Glutamatergic neuron (in vitro differentiated cells): ENCODE measurements at regions not wholly inside any gene's neighbourhood (a gene's known extent, or its start where the extent isn't known, plus 50 kb on each side); places are given as distances from the start of the nearest gene placed in this dataset.

Experiments
- DNase-seq: peaks from one replicate; pipeline ENCODE4 v3.0.0; 2022
- H3K27ac Mint-ChIP-seq: one replicate; pipeline ENCODE4 v1.8.0; 2020; ENCODE audit warnings: mild to moderate bottlenecking, mixed read lengths, inconsistent platforms; ENCODE audit not compliant: unreplicated experiment
- H3K27me3 Mint-ChIP-seq: one replicate; pipeline ENCODE4 v1.8.0; 2020; ENCODE audit warnings: mild to moderate bottlenecking, moderate library complexity, mixed read lengths, inconsistent platforms; ENCODE audit not compliant: unreplicated experiment
- H3K36me3 Mint-ChIP-seq: one replicate; pipeline ENCODE4 v1.8.0; 2020; ENCODE audit warnings: mild to moderate bottlenecking, mixed read lengths, inconsistent platforms; ENCODE audit not compliant: unreplicated experiment
- H3K4me1 Mint-ChIP-seq: one replicate; pipeline ENCODE4 v1.8.0; 2020; ENCODE audit warnings: mild to moderate bottlenecking, low read depth, mixed read lengths, inconsistent platforms; ENCODE audit not compliant: unreplicated experiment
- H3K4me3 Mint-ChIP-seq: one replicate; pipeline ENCODE4 v1.8.0; 2020; ENCODE audit warnings: mild to moderate bottlenecking, mixed read lengths, inconsistent platforms; ENCODE audit not compliant: unreplicated experiment
- H3K9me3 Mint-ChIP-seq: one replicate; pipeline ENCODE4 v1.8.0; 2020; ENCODE audit warnings: mild to moderate bottlenecking, moderate library complexity, mixed read lengths, inconsistent platforms; ENCODE audit not compliant: unreplicated experiment
- CTCF ChIP-seq: fragments of 200-600 bp; sonication (generic); IDR thresholded peaks from one replicate; pipeline ENCODE4 v1.5.0; 2021; ENCODE audit not compliant: partially characterized antibody, unreplicated experiment

GRCh38 chr12:103205906-103206305 lies 248.4 kb downstream of the ASCL1 start:
- no peaks in the 10 kb centered on the region for H3K9me3 Mint-ChIP-seq
- no peaks in the 10 kb centered on the region for H3K4me1 Mint-ChIP-seq
- peaks cover 12% of the 10 kb centered on the region for H3K36me3 Mint-ChIP-seq
- no peak for TF ChIP-seq CTCF
- no peak for DNase-seq
- H3K27ac Mint-ChIP-seq = no peak overlapping the region
- peaks cover 1% of the 10 kb centered on the region for H3K27me3 Mint-ChIP-seq
- H3K4me3 Mint-ChIP-seq = no peak overlapping the region

GRCh38 chr12:103207936-103208335 lies 250.5 kb downstream of the ASCL1 start:
- Mint-ChIP-seq H3K27ac (no peak overlapping the region), H3K9me3 (no peaks in the 10 kb centered on the region), H3K27me3 (peaks cover 1% of the 10 kb centered on the region), H3K4me1 (no peaks in the 10 kb centered on the region), H3K4me3 (no peak overlapping the region), H3K36me3 (peaks cover 12% of the 10 kb centered on the region)
- no peak for DNase-seq
- no peak for TF ChIP-seq CTCF

GRCh38 chr12:103241184-103241583 lies 254.6 kb downstream of the C12orf42 start:
- no peak overlapping the region for H3K4me3 Mint-ChIP-seq
- no peaks in the 10 kb centered on the region for H3K36me3 Mint-ChIP-seq
- peaks cover 4% of the 10 kb centered on the region for H3K27me3 Mint-ChIP-seq
- H3K9me3 Mint-ChIP-seq = no peaks in the 10 kb centered on the region
- H3K4me1 Mint-ChIP-seq = no peaks in the 10 kb centered on the region
- DNase-seq = no peak
- no peak overlapping the region for H3K27ac Mint-ChIP-seq
- no peak for TF ChIP-seq CTCF

- H3K4me3 Mint-ChIP-seq = no peak overlapping the region
- TF ChIP-seq CTCF = no peak
- no peaks in the 10 kb centered on the region for H3K9me3 Mint-ChIP-seq
- no peak overlapping the region for H3K27ac Mint-ChIP-seq
- H3K4me1 Mint-ChIP-seq = peaks cover 4% of the 10 kb centered on the region
- no peak for DNase-seq
- H3K36me3 Mint-ChIP-seq = no peaks in the 10 kb centered on the region
- no peaks in the 10 kb centered on the region for H3K27me3 Mint-ChIP-seq
Observed at GRCh38 chr12:103244596-103244995, 251.2 kb downstream of the C12orf42 start.

GRCh38 chr12:103247531-103247930 lies 248.2 kb downstream of the C12orf42 start:
- H3K36me3 Mint-ChIP-seq = no peaks in the 10 kb centered on the region

More at GRCh38 chr12:103247531-103247930, 248.2 kb downstream of the C12orf42 start:
- no peaks in the 10 kb centered on the region for H3K9me3 Mint-ChIP-seq
- H3K27ac Mint-ChIP-seq = no peak overlapping the region
- no peak overlapping the region for H3K4me3 Mint-ChIP-seq
- no peak for TF ChIP-seq CTCF
- peaks cover 4% of the 10 kb centered on the region for H3K4me1 Mint-ChIP-seq
- DNase-seq = no peak
- no peaks in the 10 kb centered on the region for H3K27me3 Mint-ChIP-seq
